Activated CD8-positive, alpha-beta T cell treated with anti-CD3 and anti-CD28 coated beads for 36 hours (primary cell): ENCODE measurements at regions not wholly inside any gene's neighbourhood (a gene's known extent, or its start where the extent isn't known, plus 50 kb on each side); places are given as distances from the start of the nearest gene placed in this dataset.

ENCODE experiments used
- ATAC-seq: fragments of 200-7000 bp; cut with Tn5 transposase; one replicate; pipeline ENCODE4 v1.10.0; 2021; ENCODE audit warnings: mild to moderate bottlenecking, moderate library complexity
- CTCF ChIA-PET: fragments of 350-600 bp; sonication (Branson Sonifier 250); formaldehyde crosslinking; loops from one replicate; lab custom pipeline; 2021; ENCODE audit warnings: antibody characterized with exemption; lab: Charles Lee
- POLR2A ChIA-PET: fragments of 350-600 bp; sonication (Branson Sonifier 250); formaldehyde crosslinking; loops from one replicate; lab custom pipeline; 2021; ENCODE audit warnings: antibody characterized with exemption; lab: Charles Lee
- DNase-seq: peaks from one replicate; pipeline ENCODE4 v3.0.0-alpha.2; 2020
- H3K27ac Mint-ChIP-seq: one replicate; pipeline ENCODE4 v1.8.0; 2021; ENCODE audit warnings: mild to moderate bottlenecking, mixed read lengths
- H3K27me3 Mint-ChIP-seq: one replicate; pipeline ENCODE4 v1.8.0; 2021; ENCODE audit warnings: mixed read lengths
- H3K36me3 Mint-ChIP-seq: one replicate; pipeline ENCODE4 v1.8.0; 2021; ENCODE audit warnings: low read depth, mixed read lengths
- H3K4me1 Mint-ChIP-seq: one replicate; pipeline ENCODE4 v1.8.0; 2021; ENCODE audit warnings: low read depth, mixed read lengths
- H3K4me3 Mint-ChIP-seq: one replicate; pipeline ENCODE4 v1.8.0; 2021; ENCODE audit warnings: mild to moderate bottlenecking, moderate library complexity, mixed read lengths
- H3K9me3 Mint-ChIP-seq: one replicate; pipeline ENCODE4 v1.8.0; 2021; ENCODE audit warnings: mixed read lengths
- CTCF ChIP-seq: fragments of 200-600 bp; IDR thresholded peaks from one replicate; pipeline ENCODE4 v1.8.0; 2022; ENCODE audit warnings: antibody characterized with exemption, mild to moderate bottlenecking
- intact Hi-C: fragments of 100-400 bp; cut with micrococcal nuclease; formaldehyde crosslinking; loops from one replicate; pipeline ENCODE4 v1.10.0; 2022

- H3K4me1 Mint-ChIP-seq = no peaks in the 10 kb centered on the region
- POLR2A ChIA-PET = no interaction called here
- no peaks in the 10 kb centered on the region for H3K36me3 Mint-ChIP-seq
- H3K27ac Mint-ChIP-seq = no peak overlapping the region
- H3K4me3 Mint-ChIP-seq = no peak overlapping the region
- TF ChIP-seq CTCF = no peak
- intact Hi-C loops = no loop called here
- no peaks in the 10 kb centered on the region for H3K27me3 Mint-ChIP-seq
- CTCF ChIA-PET = no interaction called here
- DNase-seq = no peak
- no peak for ATAC-seq
- H3K9me3 Mint-ChIP-seq = peaks cover 7% of the 10 kb centered on the region
Observed at GRCh38 chr4:171142045-171142444, 671.2 kb upstream of the GALNTL6 start.

GRCh38 chr4:171130256-171130801, 682.9 kb upstream of the GALNTL6 start:
- no peak for TF ChIP-seq CTCF
- ChIA-PET POLR2A (no interaction called here), CTCF (no interaction called here)
- ATAC-seq (no peak), DNase-seq (no peak)
- Mint-ChIP-seq H3K4me1 (no peaks in the 10 kb centered on the region), H3K9me3 (no peaks in the 10 kb centered on the region), H3K4me3 (no peak overlapping the region), H3K27ac (no peak overlapping the region), H3K36me3 (no peaks in the 10 kb centered on the region), H3K27me3 (no peaks in the 10 kb centered on the region)
- intact Hi-C loops = no loop called here

- no peak for TF ChIP-seq CTCF
- H3K27ac Mint-ChIP-seq = no peak overlapping the region
- intact Hi-C loops = no loop called here
- no peak for ATAC-seq
- H3K27me3 Mint-ChIP-seq = no peaks in the 10 kb centered on the region
- DNase-seq = no peak
- H3K36me3 Mint-ChIP-seq = no peaks in the 10 kb centered on the region
- ChIA-PET CTCF (no interaction called here), POLR2A (no interaction called here)
- H3K9me3 Mint-ChIP-seq = peaks cover 5% of the 10 kb centered on the region
- H3K4me3 Mint-ChIP-seq = no peak overlapping the region
- H3K4me1 Mint-ChIP-seq = no peaks in the 10 kb centered on the region
Observed at GRCh38 chr4:171118091-171118490, 695.1 kb upstream of the GALNTL6 start.

- Mint-ChIP-seq H3K36me3 (no peaks in the 10 kb centered on the region), H3K4me3 (no peak overlapping the region), H3K4me1 (no peaks in the 10 kb centered on the region), H3K9me3 (peaks cover 5% of the 10 kb centered on the region), H3K27ac (no peak overlapping the region), H3K27me3 (no peaks in the 10 kb centered on the region)
- no peak for TF ChIP-seq CTCF
- no peak for DNase-seq
- no peak for ATAC-seq
- CTCF ChIA-PET = no interaction called here
- POLR2A ChIA-PET = no interaction called here
- intact Hi-C loops = no loop called here
Observed at GRCh38 chr4:171117457-171117856, 695.7 kb upstream of the GALNTL6 start.

- DNase-seq (no peak), ATAC-seq (no peak)
- no peaks in the 10 kb centered on the region for H3K27me3 Mint-ChIP-seq
- H3K4me3 Mint-ChIP-seq = no peak overlapping the region
- intact Hi-C loops = no loop called here
- no peaks in the 10 kb centered on the region for H3K4me1 Mint-ChIP-seq
- ChIA-PET POLR2A (no interaction called here), CTCF (no interaction called here)
- H3K36me3 Mint-ChIP-seq = no peaks in the 10 kb centered on the region
- H3K27ac Mint-ChIP-seq = no peak overlapping the region
- TF ChIP-seq CTCF = no peak
- peaks cover 11% of the 10 kb centered on the region for H3K9me3 Mint-ChIP-seq
Observed at GRCh38 chr4:171101845-171102244, 711.4 kb upstream of the GALNTL6 start.
